Stimulated activated CD8-positive, alpha-beta memory T cell treated with anti-CD3 and anti-CD28 coated beads, Interleukin-12 subunit alpha, Interleukin-12 subunit beta, amount 100 ng/mL, for 4 hours (primary cell): ENCODE measurements at regions not wholly inside any gene's neighbourhood (a gene's known extent, or its start where the extent isn't known, plus 50 kb on each side); places are given as distances from the start of the nearest gene placed in this dataset.
"Not testable (repeated sequence)": the region's sequence is repeated elsewhere in the genome, so short reads cannot be mapped to it uniquely, and the experiment has no call there.

Source experiments
- DNase-seq: peaks from one replicate; pipeline ENCODE4 v3.0.0-alpha.2; 2020; ENCODE audit warnings: low read depth

- DNase-seq = no peak
Observed at GRCh38 chr18:39360072-39360471, 1794.5 kb upstream of the CELF4 start.

- DNase-seq = no peak
Observed at GRCh38 chr18:39359636-39360035, 1794.0 kb upstream of the CELF4 start.

- no peak for DNase-seq
Observed at GRCh38 chr18:39350945-39351344, 1785.3 kb upstream of the CELF4 start.

- DNase-seq = no peak
Observed at GRCh38 chr18:39349801-39350200, 1784.2 kb upstream of the CELF4 start.

- no peak for DNase-seq
Observed at GRCh38 chr18:39348757-39349156, 1783.2 kb upstream of the CELF4 start.

- no peak for DNase-seq
Observed at GRCh38 chr18:39347701-39348100, 1782.1 kb upstream of the CELF4 start.

- DNase-seq = no peak
Observed at GRCh38 chr18:39346916-39347315, 1781.3 kb upstream of the CELF4 start.

GRCh38 chr18:39345321-39345720 lies 1779.7 kb upstream of the CELF4 start:
- no peak for DNase-seq

GRCh38 chr18:39344487-39344886 lies 1778.9 kb upstream of the CELF4 start:
- DNase-seq = no peak

- no peak for DNase-seq
Observed at GRCh38 chr18:39341129-39341528, 1775.5 kb upstream of the CELF4 start.

- no peak for DNase-seq
Observed at GRCh38 chr18:39340418-39340817, 1774.8 kb upstream of the CELF4 start.

GRCh38 chr18:39329496-39330275 lies 1764.1 kb upstream of the CELF4 start:
- DNase-seq = no peak

GRCh38 chr18:39326772-39327171 lies 1761.2 kb upstream of the CELF4 start:
- no peak for DNase-seq

- DNase-seq = no peak
Observed at GRCh38 chr18:39325973-39326372, 1760.4 kb upstream of the CELF4 start.

GRCh38 chr18:39319141-39319540 lies 1753.5 kb upstream of the CELF4 start:
- no peak for DNase-seq

- DNase-seq = no peak
Observed at GRCh38 chr18:39318462-39318861, 1752.9 kb upstream of the CELF4 start.

GRCh38 chr18:39318008-39318407 lies 1752.4 kb upstream of the CELF4 start:
- DNase-seq = no peak

- no peak for DNase-seq
Observed at GRCh38 chr18:39314595-39314994, 1749.0 kb upstream of the CELF4 start.

- DNase-seq = no peak
Observed at GRCh38 chr18:39313992-39314391, 1748.4 kb upstream of the CELF4 start.

- DNase-seq = no peak
Observed at GRCh38 chr18:39311111-39311712, 1745.6 kb upstream of the CELF4 start.

GRCh38 chr18:39308931-39309521 lies 1743.4 kb upstream of the CELF4 start:
- not testable (repeated sequence) for DNase-seq

- no peak for DNase-seq
Observed at GRCh38 chr18:39305766-39306165, 1740.2 kb upstream of the CELF4 start.

GRCh38 chr18:39302481-39302880 lies 1736.9 kb upstream of the CELF4 start:
- DNase-seq = no peak
